ENCODE measurements at regions not wholly inside any gene's neighbourhood (a gene's known extent, or its start where the extent isn't known, plus 50 kb on each side); places are given as distances from the start of the nearest gene placed in this dataset.

DNA sequence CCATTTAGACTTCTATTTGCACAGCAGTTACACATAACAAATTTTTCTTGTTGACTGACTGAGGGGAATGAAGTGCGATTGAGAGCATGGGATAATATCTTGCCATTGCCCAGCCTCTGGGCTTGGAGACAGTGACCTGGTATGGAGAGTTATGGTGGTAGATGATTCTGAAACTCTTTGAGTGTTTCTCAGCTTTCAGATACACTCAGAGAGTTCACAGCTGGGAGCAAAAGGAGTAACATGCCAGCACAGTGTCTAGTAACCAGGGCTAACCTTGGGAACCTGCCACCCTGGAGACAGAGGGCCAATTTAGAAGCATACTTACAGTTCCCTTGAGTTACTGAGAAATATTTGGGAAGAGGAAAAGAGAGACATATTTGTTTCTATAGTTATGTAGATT lies 1099.3 kb upstream of the CELF4 start:
- Mint-ChIP-seq H3K4me3 (no peak overlapping the region), H3K27me3 (ENCODE audit: insufficient read depth, low read depth, poor library complexity) (no peaks in the 10 kb centered on the region), H3K9me3 (peaks cover 4% of the 10 kb centered on the region; the same call in 1 of the 3 replicates), H3K4me1 (no peaks in the 10 kb centered on the region), H3K27ac (no peak overlapping the region), H3K36me3 (ENCODE audit: low read depth) (peaks cover 3% of the 10 kb centered on the region; the same call in 2 of the 3 replicates)
- no peak overlapping the region for H3K27ac ChIP-seq (ENCODE audit: low read depth)
- H3K36me3 ChIP-seq (ENCODE audit: insufficient read depth), result no peaks in the 10 kb centered on the region
- H3K9me2 ChIP-seq (ENCODE audit: insufficient read depth), result peaks cover 4% of the 10 kb centered on the region; the same call in 1 of the 2 replicates
- no peak for DNase-seq (ENCODE audit: low spot score)
- no peak overlapping the region for H3K4me3 ChIP-seq
- H4K20me1 ChIP-seq (replicated peaks; ENCODE audit: insufficient read depth), result no peaks in the 10 kb centered on the region
- H3K79me2 ChIP-seq (replicated peaks; ENCODE audit: insufficient read depth), result no peaks in the 10 kb centered on the region
- H3K4me2 ChIP-seq, result no peak overlapping the region
- no peaks in the 10 kb centered on the region for H3K27me3 ChIP-seq (ENCODE audit: insufficient read depth)
- no peak for ATAC-seq
- TF ChIP-seq, protein P1, sequence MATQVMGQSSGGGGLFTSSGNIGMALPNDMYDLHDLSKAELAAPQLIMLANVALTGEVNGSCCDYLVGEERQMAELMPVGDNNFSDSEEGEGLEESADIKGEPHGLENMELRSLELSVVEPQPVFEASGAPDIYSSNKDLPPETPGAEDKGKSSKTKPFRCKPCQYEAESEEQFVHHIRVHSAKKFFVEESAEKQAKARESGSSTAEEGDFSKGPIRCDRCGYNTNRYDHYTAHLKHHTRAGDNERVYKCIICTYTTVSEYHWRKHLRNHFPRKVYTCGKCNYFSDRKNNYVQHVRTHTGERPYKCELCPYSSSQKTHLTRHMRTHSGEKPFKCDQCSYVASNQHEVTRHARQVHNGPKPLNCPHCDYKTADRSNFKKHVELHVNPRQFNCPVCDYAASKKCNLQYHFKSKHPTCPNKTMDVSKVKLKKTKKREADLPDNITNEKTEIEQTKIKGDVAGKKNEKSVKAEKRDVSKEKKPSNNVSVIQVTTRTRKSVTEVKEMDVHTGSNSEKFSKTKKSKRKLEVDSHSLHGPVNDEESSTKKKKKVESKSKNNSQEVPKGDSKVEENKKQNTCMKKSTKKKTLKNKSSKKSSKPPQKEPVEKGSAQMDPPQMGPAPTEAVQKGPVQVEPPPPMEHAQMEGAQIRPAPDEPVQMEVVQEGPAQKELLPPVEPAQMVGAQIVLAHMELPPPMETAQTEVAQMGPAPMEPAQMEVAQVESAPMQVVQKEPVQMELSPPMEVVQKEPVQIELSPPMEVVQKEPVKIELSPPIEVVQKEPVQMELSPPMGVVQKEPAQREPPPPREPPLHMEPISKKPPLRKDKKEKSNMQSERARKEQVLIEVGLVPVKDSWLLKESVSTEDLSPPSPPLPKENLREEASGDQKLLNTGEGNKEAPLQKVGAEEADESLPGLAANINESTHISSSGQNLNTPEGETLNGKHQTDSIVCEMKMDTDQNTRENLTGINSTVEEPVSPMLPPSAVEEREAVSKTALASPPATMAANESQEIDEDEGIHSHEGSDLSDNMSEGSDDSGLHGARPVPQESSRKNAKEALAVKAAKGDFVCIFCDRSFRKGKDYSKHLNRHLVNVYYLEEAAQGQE (IDR thresholded peaks at IDR 0.05; ENCODE audit: unreplicated experiment), result no peak
- TF ChIP-seq EZH2 (IDR thresholded peaks at IDR 0.05; ENCODE audit: low read depth, unreplicated experiment) (no peak), NANOG (IDR thresholded peaks at IDR 0.05; ENCODE audit: borderline replicate concordance) (no peak), EZH2phosphoT487 (IDR thresholded peaks at IDR 0.05; ENCODE audit: unreplicated experiment) (no peak)
- no peak overlapping the region for H2AFZ ChIP-seq
- H3F3A ChIP-seq (replicated peaks; ENCODE audit: low read depth), result no peaks in the 10 kb centered on the region
- H3K4me1 ChIP-seq (ENCODE audit: insufficient read depth), result no peaks in the 10 kb centered on the region

DNA sequence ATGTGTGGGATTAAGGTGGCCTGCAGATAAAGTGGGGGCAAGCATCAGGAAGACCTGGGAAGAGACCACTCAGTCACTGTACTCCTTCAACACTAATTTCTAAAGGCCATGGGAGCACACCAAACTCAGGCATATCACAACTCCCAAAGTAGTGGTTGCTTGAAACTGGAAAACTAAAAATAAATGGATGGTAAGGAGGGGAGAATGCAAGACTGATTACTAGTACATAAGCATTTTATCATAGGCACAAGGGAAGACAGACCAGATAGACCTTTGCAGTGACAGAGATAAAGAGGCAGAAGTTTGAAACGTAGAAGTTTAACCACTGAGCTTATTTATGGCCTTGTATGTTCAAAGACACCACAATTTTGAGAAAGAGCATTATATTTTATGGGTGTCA lies 1098.1 kb upstream of the CELF4 start:
- H3K36me3 ChIP-seq (ENCODE audit: insufficient read depth), result no peaks in the 10 kb centered on the region
- H3K36me3 Mint-ChIP-seq (ENCODE audit: low read depth), result no peaks in the 10 kb centered on the region
- ATAC-seq (no peak), DNase-seq (ENCODE audit: low spot score) (no peak)
- H3K4me1 Mint-ChIP-seq, result peaks cover 2% of the 10 kb centered on the region; the same call in 1 of the 3 replicates
- peaks cover 4% of the 10 kb centered on the region; the same call in 1 of the 3 replicates for H3K9me3 Mint-ChIP-seq
- H2AFZ ChIP-seq, result no peak overlapping the region
- no peak overlapping the region for H3K27ac Mint-ChIP-seq
- no peaks in the 10 kb centered on the region for H4K20me1 ChIP-seq (replicated peaks; ENCODE audit: insufficient read depth)
- H3K4me3 ChIP-seq, result no peak overlapping the region
- H3K27me3 Mint-ChIP-seq (ENCODE audit: insufficient read depth, low read depth, poor library complexity), result no peaks in the 10 kb centered on the region
- H3K4me3 Mint-ChIP-seq, result no peak overlapping the region
- peaks cover 4% of the 10 kb centered on the region; the same call in 1 of the 2 replicates for H3K9me2 ChIP-seq (ENCODE audit: insufficient read depth)
- no peaks in the 10 kb centered on the region for H3K27me3 ChIP-seq (ENCODE audit: insufficient read depth)
- TF ChIP-seq, protein P2, sequence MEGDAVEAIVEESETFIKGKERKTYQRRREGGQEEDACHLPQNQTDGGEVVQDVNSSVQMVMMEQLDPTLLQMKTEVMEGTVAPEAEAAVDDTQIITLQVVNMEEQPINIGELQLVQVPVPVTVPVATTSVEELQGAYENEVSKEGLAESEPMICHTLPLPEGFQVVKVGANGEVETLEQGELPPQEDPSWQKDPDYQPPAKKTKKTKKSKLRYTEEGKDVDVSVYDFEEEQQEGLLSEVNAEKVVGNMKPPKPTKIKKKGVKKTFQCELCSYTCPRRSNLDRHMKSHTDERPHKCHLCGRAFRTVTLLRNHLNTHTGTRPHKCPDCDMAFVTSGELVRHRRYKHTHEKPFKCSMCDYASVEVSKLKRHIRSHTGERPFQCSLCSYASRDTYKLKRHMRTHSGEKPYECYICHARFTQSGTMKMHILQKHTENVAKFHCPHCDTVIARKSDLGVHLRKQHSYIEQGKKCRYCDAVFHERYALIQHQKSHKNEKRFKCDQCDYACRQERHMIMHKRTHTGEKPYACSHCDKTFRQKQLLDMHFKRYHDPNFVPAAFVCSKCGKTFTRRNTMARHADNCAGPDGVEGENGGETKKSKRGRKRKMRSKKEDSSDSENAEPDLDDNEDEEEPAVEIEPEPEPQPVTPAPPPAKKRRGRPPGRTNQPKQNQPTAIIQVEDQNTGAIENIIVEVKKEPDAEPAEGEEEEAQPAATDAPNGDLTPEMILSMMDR (conservative IDR thresholded peaks at IDR 0.05; ENCODE audit: low read depth in 2 of 2), result no peak
- no peak for TF ChIP-seq EZH2 (IDR thresholded peaks at IDR 0.05; ENCODE audit: low read depth, unreplicated experiment)
- TF ChIP-seq NANOG (IDR thresholded peaks at IDR 0.05; ENCODE audit: borderline replicate concordance), result no peak
- TF ChIP-seq, protein P3, sequence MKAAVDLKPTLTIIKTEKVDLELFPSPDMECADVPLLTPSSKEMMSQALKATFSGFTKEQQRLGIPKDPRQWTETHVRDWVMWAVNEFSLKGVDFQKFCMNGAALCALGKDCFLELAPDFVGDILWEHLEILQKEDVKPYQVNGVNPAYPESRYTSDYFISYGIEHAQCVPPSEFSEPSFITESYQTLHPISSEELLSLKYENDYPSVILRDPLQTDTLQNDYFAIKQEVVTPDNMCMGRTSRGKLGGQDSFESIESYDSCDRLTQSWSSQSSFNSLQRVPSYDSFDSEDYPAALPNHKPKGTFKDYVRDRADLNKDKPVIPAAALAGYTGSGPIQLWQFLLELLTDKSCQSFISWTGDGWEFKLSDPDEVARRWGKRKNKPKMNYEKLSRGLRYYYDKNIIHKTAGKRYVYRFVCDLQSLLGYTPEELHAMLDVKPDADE (IDR thresholded peaks at IDR 0.05), result no peak
- no peak for TF ChIP-seq JUNB (IDR thresholded peaks at IDR 0.05; ENCODE audit: unreplicated experiment)
- no peaks in the 10 kb centered on the region for H3K4me1 ChIP-seq (ENCODE audit: insufficient read depth)
- H3K4me2 ChIP-seq, result no peak overlapping the region
- no peaks in the 10 kb centered on the region for H3F3A ChIP-seq (replicated peaks; ENCODE audit: low read depth)
- no peaks in the 10 kb centered on the region for H3K79me2 ChIP-seq (replicated peaks; ENCODE audit: insufficient read depth)
- H3K27ac ChIP-seq (ENCODE audit: low read depth), result no peak overlapping the region

Measured in GM23338 (cell line).